ENCODE measurements at regions not wholly inside any gene's neighbourhood (a gene's known extent, or its start where the extent isn't known, plus 50 kb on each side); places are given as distances from the start of the nearest gene placed in this dataset.
A peak's percentile ranks its signal among the peaks of the same experiment; 100 is the strongest.
"Not testable (repeated sequence)": the region's sequence is repeated elsewhere in the genome, so short reads cannot be mapped to it uniquely, and the experiment has no call there.

DNA sequence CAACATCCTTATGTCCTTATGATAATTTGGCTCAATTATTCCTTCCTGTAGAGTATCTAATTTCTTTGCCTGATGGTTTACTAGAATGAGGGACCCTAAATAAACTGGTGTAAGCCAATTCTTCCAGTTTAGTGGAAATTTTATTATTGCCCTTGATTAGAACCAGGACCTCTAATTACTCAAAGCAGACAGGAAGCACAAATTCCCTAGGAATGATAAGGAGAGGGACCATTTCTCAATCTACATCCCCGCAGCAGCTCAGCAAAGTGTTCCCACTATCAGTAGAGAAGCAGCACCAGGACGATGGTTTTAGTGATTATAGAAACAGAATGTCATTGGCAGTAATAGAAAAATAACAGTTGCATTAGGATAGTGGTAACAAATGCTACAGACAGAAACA is 97.1 kb downstream of the PLPPR4 start:
- DNase-seq: no peak

DNA sequence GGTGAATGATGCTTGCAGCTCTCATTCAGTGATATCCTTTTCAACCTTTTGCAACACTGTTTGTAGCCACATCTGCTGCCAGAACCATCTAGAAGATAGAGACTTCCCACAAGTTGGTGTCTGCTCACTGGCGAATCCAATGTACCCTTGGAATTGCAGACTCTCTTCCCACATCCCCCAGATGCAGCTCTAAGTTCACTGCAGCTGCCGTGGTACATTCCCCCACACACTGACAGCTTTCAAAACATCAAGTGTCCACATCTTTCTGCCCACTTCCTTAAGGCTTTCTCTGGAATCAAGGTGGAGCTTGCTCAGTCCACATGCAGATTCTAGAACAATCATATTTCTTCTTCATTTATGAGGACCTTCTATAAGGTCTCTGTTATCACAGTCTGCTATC is 99.2 kb downstream of the PLPPR4 start:
- DNase-seq: no peak

DNA sequence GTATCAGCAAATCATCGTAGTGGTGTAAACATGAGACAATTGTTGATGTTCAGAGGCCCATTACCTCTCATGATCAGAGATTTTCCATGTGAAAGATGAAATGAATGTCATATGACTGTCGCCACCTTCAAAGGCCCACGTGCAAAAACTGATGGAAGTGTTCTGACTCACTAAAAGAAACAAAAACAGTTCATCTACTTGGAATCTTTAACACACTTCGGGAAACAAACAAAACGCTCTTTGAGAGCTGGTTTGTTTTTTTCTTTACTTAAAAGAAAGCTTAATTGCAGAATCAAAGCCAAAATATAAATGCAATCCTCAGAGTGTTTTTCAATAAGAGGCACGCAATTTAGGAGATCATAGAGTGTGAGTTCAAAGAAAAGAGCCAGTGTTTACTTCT is 100.8 kb downstream of the PLPPR4 start:
- DNase-seq: no peak

DNA sequence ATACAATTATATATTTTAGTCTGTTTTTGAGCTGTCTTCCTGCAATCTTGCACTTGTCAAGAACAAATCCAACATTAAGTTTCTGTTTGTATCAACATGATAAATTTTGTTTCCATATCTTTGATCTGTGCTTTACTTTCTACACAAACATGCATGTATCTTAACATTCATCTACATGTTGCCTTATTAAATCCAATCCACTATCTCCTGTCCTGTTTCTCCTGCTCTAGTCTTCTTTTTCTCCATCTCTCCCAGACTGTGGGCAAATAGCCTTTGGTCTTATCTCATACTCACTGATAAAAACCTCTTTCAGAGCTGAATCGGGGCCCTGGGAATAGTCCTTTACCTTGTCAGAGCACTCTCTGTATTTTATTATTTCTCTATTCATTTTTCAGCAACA is 101.3 kb downstream of the PLPPR4 start:
- DNase-seq: no peak

DNA sequence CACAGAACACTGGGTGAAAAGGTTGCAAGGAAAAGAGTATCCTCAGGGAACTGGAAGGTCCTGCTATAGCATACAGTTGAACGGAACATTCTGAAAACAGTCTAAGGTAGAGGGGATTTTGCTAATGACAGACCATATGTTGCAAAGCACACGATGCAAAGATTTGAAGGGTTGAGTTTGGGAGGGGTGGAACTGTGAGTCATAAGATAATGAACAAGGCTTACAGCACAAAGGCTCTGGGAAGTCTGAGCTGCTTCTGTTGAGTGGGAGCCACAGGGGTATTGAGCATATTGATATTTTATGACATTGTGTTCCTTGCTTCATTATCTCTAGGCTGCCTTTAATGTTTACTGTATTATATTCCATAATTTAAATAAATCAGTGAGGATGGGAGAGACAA is 104.9 kb downstream of the PLPPR4 start:
- no peak for DNase-seq

DNA sequence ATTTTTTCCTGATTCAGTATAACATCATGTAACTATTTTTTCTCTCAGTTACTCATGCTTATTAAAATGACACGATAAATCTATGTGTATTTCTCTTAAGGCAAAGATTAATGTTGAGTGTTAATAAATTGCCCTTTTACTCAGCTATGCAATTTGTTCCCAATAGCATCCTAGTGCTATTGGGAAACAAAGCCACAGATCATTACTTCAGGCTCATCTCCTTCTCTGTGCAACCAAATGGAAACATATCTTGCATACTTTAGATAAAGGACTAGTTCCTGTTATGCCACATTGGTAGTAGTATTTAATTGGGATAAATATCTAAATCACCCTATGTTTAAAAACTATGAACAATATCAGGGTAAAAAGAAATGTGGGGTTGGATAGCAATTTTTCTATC is 106.2 kb downstream of the PLPPR4 start:
- no peak for DNase-seq

DNA sequence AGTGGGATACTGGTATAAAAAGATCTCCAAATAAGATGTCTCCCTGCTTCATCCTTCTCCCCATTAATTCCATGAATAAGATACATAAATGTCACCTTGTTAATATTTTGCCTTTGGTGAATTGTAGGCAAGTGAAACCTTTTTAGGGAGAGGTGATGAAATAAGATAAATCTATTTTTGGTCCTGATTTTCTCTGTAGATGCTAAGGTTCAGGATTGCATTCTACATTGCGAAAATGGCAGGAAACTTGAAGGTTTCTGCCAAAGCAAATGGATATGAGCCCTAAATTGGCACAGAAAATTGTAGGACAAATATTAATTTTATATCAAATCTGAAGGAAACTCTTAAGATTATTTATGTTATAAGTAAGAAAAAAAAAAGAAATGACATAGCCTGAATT is 107.1 kb downstream of the PLPPR4 start:
- DNase-seq: no peak

DNA sequence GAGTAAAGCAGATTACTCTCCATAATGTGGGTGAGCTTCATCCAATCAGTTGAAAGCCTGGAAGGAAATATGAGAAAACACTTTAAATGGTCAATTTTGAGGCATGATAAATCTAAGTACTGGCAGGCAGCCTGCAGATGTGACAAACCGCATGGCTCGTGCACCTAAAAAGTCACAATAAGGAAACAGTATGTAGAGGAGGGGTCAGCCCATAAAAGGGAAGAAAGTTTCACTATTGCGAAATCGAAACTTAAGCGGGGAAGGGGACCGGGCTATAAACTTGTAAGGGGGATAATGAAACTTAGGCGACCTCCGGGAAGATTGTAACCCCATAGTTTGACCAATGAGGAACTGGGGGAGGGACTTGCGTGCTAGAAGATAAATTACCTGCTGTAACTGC is 109.8 kb downstream of the PLPPR4 start:
- DNase-seq: no peak

DNA sequence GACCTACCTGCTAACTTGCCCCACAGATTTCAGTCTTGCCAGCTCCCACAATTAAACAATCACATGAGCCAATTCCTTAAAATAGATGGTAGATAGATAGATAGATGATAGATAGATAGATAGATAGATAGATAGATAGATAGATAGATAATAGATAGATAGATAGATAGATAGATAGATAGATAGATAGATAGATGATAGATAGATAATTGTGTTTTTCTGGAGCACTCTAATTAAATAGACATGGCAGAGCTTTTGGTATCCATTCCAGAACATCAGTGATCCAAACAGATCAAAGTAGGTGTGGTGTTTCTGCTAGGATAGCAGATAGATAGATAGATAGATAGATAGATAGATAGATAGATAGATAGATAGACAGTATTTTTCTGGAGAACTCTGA is 110.4 kb downstream of the PLPPR4 start:
- not testable (repeated sequence) for DNase-seq

DNA sequence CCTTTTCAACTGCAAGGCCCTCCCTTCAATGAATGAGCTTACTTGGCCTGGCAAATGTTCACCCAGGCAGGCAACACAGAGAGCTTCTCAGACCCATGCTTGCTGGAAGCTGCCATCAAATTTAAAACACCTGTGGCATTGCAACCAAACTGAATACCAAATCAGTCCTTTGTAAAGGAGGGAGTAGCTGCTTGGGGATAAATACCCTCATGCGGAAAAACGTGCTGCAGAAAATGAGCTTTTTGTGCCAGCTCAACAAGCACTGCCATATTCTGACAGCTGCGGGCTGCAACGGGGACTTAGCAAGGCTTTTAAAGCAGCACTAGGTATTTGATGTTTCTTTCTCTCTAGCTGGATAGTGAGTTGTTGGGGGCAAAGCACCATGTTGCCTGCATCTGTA is 119.7 kb downstream of the PLPPR4 start:
- peak in 1 of 58 donors; percentile 4 for DNase-seq

DNA sequence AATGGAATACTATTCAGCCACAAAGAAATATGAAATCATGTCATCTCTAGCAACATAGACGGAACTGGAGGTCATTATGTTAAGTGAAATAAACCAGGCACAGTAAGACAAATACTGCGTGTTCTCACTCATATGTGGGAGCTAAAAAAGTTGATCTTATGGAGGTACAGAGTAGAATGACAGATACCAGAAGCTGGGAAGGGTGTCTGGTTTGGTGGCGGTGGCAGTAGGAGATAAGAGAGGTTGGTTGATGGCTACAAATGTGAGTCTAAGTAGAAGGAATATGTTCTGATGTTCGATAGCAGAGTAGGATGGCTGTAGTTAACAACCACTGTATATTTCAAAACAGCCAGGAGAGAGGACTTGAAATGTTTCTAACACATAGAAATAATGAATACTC is 121.6 kb downstream of the PLPPR4 start:
- no peak for DNase-seq

DNA sequence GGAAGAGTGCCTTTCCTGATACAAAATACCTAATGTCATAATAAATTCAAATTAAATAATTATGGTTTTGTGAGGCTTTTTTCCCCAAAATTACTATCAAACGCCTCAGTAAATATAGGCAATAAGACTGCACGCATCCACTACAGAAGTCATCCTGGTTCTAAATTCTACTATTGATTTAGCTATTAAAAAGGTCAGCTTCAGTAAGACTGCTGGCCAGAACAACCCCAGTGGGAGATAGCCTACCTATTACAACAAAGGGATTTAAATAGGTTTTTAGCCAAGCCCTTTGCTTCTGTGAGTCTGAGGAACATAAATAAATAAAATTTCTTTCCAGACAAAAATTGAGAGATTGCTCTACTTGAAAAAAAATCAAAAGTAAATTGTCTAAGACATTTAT is 132.1 kb downstream of the PLPPR4 start:
- DNase-seq: no peak

DNA sequence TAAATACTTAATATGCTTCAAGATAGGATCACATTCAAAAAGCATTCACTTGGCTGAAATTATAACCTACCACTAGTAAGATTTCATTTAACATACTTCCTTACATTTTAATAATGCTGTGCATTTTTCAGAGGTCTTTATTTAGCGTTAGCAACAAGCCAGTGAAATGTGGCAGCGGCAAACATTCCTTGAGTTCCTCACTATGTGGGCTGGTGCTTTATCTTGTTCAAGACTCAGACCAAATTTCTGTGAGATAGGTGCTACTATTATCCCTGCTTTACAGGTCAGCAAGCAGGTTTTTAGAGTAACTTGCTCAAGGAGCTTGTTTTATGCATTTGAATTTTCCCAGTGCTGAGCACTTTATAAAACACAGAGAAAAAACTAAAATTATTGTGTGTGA is 132.7 kb downstream of the PLPPR4 start:
- no peak for DNase-seq

DNA sequence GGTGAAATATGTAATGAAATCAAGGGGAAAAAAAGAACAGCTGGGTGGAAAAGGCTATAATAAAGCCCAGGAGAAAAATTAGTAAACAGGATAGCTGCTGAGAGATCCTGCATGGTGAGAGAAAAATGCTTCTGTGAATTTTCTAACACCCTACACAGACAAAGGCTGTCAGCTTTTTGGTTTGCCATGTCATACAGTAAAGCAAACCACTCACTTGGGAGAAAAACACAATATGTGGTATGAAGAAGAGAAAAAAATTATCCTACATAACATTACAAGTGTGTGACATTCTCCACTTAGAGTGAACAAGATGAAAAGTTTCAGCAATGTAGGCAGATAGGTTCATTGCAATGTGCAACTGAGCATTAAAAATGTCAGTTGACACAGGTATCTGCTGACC is 133.6 kb downstream of the PLPPR4 start:
- no peak for DNase-seq

DNA sequence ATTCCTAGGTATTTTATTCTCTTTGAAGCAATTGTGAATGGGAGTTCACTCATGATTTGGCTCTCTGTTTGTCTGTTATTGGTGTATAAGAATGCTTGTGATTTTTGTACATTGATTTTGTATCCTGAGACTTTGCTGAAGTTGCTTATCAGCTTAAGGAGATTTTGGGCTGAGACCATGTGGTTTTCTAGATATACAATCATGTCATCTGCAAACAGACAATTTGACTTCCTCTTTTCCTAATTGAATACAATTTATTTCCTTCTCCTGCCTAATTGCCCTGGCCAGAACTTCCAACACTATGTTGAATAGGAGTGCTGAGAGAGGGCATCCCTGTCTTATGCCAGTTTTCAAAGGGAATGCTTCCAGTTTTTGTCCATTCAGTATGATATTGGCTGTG is 137.3 kb downstream of the PLPPR4 start:
- not testable (repeated sequence) for DNase-seq

DNA sequence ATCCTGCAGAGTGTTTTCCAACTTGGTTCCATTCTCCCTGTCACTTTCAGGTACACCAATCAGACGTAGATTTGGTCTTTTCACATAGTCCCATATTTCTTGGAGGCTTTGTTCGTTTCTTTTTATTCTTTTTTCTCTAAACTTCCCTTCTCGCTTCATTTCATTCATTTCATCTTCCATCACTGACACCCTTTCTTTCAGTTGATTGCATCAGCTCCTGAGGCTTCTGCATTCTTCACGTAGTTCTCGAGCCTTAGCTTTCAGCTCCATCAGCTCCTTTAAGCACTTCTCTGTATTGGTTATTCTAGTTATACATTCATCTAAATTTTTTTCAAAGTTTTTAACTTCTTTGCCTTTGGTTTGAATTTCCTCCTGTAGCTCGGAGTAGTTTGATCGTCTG is 140.1 kb downstream of the PLPPR4 start:
- not testable (repeated sequence) for DNase-seq

DNA sequence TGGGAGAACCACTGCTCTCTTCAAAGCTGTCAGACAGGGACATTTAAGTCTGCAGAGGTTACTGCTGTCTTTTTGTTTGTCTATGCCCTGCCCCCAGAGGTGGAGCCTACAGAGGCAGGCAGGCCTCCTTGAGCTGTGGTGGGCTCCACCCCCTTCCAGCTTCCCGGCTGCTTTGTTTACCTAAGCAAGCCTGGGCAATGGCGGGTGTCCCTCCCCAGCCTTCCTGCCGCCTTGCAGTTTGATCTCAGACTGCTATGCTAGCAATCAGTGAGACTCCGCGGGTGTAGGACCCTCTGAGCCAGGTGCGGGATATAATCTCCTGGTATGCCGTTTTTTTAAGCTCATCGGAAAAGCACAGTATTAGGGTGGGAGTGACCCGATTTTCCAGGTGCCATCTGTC is 141.0 kb downstream of the PLPPR4 start:
- DNase-seq: not testable (repeated sequence)

DNA sequence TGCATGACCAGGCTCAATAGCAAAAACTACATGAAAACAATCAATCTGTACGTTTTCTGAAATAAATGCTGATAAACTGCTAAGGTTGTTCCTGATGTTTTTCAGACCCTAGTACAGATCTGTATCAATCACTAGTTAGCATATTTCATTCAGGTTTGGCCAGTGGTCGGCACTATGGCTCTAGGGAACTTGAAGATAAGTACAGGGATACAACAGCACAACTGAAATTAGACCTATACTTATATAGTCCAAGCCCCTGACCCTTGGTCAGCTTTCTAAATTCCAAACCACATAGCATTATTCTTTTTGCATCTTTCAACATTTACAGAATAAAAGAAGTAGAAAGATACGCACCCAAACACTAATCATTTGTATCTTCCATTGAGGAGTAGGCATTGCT is 142.7 kb downstream of the PLPPR4 start:
- no peak for DNase-seq

DNA sequence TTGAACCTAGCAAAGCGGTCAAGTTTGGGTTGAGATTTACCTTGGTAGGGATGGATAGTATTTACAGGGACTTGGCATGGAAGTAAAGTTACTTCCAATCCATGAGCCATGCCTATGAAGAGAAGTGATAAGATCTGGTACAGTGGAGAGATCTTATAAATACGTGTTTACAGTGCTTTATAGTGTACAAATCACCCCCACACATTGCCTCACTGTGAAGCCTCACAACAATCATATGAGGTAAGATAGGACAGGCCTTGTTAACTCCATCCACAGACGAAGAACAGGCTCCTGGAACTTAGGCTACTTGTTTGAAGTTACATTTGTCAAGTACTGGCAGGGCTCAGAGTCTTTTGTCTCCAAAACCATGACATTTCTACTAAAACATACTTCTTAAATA is 159.8 kb downstream of the PLPPR4 start:
- DNase-seq: no peak

DNA sequence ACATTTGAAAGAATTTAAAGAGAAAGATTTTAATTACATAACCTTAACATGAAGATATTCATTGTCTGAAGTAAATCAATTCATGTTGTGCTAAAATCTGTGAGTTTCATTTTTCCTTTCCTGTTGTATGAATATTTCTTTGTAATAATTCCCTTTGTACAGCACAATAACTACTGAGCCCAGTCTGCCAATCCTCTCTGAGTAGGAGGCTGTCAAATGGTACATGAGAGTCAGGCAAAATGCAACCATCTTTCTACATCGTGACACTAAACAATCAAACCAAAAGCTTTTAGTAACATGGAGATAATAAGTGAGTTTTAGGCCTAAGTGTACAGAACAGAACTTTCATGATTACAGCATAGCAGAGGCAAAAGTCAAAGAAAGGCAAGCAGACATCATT is 165.5 kb downstream of the PLPPR4 start:
- DNase-seq: no peak

DNA sequence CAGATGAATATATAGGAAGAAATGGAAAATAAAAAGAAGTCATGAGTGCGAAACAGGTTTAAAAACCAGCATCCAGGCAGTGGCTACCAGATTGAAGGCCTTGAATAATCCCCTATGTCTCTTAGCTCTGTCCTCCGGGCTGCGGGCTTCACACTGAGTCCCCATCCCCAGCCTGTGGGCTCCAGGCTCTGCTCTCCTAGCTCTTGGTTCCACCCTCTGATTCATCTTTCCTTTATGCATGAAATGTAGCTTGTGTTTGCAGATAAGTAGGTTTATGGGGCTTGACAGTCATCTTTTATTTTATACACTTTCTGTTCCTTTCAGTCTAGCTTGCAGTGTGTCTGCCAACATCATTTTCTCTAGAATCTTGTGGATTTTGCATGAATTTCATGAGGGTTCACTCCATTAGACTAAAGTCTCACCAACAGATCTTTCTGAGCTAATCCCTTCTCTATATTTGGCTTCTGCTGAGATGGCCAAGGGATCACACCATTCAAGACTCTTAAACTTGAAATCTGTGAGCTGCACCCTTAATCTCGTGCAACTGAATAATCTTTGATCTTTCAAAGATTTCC is 174.5 kb downstream of the PLPPR4 start:
- no peak for DNase-seq

DNA sequence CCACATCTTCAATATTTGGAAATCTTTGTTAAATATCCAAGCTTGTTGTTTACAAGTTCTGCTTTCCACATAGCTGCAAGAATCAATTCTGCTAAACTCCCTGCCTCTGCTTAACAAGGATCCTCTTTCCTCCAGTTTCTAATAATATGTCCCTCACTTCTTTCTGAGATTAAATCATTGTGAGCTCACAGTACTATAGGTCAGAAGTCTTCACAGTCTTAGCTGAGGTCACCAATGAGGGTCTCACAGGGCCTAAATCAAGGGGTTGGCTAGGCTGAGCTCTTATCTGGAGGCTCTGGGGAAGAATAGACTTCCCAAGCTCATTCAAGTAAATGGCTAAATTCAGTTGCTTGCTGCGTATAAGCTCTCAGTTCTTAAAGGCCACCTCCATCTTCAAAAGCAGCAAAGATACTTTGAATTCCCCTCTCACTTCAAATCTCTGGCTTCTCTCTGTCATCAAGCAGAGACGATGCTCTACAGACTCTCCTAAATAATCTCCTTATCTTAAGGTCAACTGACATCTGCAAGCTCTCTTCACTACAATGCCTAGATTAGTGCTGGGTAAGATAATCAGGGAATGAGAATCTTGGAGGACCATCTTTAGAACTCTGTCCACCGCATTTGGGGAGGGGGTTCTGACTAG is 175.3 kb downstream of the PLPPR4 start:
- DNase-seq: no peak

DNA sequence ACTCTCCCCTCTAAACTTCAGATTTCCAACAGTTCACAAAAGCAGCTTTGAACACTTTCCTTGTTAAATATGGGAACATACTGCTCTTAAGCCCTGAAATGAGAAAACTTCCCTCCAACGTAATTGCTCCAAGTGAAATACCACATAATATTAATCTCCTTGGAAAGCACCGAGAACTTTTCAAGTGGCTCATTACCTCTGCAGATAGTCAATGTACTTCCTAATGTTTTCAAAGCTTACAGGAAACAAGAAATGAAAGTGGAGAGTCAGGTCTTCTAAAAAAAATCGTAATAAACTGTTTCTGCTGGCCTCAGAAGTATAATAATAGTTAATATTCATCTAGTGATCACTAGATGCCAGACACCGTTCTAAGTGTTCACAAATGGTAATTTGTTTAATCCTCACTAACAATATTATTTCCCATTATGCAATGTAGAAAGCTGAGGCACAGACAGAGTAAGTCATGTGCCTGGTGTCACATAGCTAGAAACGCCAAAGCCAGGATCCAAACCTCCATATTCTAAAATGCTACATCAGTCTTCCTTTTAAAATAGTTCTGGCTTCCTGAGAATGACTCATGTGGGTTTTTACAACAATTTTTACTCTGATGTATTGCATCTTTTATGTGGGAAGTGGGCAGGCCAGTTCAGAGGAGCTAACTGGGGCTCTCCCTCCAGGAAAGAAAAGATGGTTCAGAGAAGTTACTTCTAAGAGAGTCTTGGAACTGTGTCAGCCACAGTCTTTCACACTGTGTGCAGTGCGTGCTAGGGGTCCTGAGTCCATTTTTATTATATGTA is 177.2 kb downstream of the PLPPR4 start:
- no peak for DNase-seq
